ENCODE measurements at regions not wholly inside any gene's neighbourhood (a gene's known extent, or its start where the extent isn't known, plus 50 kb on each side); places are given as distances from the start of the nearest gene placed in this dataset.

DNA sequence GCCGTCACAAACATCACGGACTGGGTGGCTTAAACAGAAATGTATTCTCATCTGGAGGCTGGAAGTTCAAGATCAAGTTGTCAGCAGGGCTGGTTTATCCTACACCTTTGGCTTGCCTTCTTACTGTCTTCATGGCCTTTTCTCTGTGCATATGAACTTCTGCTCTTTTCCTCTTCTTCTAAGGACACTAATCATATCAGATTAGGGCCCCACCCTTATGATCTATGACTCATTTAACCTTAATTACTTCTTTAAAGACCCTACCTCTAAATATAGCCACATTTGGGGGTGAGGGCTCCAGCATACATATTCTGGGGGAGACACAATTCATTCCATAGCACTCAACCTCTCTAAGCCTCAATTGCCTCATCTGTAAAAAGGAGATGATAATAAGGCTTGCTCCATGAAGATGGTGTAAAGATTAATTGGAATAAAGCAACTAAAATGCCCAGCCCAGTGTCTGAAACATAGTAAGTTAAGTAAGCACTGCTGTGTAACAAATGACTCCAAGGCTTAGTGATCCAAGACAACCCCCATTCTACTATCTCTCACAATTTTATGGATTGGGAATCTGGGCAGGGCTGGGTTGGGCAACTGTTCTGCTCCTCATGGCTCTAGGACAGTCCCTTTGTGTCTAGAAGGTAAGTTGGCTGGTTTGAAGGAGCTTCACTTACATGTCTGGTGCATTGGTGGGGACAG lies 119.8 kb downstream of the BANF2 start:
- TF ChIP-seq ZNF8 (CRISPR knock-in tag; IDR thresholded peaks at IDR 0.05) (no peak), CSRNP3 (CRISPR knock-in tag; IDR thresholded peaks at IDR 0.05) (no peak), ZNF70 (CRISPR knock-in tag; IDR thresholded peaks at IDR 0.05) (no peak), SNAI2 (CRISPR knock-in tag; IDR thresholded peaks at IDR 0.05) (no peak), ZFP30 (CRISPR knock-in tag; IDR thresholded peaks at IDR 0.05) (no peak), ZNF565 (CRISPR knock-in tag; conservative IDR thresholded peaks at IDR 0.05; ENCODE audit: low read depth) (no peak), ZC3H10 (CRISPR knock-in tag; IDR thresholded peaks at IDR 0.05) (no peak), ZFP3 (CRISPR knock-in tag; IDR thresholded peaks at IDR 0.05) (no peak), GLIS3 (CRISPR knock-in tag; IDR thresholded peaks at IDR 0.05) (no peak), TCF4 (CRISPR knock-in tag; IDR thresholded peaks at IDR 0.05; ENCODE audit: borderline replicate concordance) (no peak), CSDC2 (CRISPR knock-in tag; IDR thresholded peaks at IDR 0.05) (no peak), OSR1 (CRISPR knock-in tag; IDR thresholded peaks at IDR 0.05) (no peak), POU6F1 (CRISPR knock-in tag; IDR thresholded peaks at IDR 0.05; ENCODE audit: borderline replicate concordance, low read depth) (no peak), TOX (CRISPR knock-in tag; IDR thresholded peaks at IDR 0.05; ENCODE audit: borderline replicate concordance) (no peak), ARNTL (CRISPR knock-in tag; IDR thresholded peaks at IDR 0.05; ENCODE audit: borderline replicate concordance, low read depth) (no peak)
- TF ChIP-seq, protein P1, sequence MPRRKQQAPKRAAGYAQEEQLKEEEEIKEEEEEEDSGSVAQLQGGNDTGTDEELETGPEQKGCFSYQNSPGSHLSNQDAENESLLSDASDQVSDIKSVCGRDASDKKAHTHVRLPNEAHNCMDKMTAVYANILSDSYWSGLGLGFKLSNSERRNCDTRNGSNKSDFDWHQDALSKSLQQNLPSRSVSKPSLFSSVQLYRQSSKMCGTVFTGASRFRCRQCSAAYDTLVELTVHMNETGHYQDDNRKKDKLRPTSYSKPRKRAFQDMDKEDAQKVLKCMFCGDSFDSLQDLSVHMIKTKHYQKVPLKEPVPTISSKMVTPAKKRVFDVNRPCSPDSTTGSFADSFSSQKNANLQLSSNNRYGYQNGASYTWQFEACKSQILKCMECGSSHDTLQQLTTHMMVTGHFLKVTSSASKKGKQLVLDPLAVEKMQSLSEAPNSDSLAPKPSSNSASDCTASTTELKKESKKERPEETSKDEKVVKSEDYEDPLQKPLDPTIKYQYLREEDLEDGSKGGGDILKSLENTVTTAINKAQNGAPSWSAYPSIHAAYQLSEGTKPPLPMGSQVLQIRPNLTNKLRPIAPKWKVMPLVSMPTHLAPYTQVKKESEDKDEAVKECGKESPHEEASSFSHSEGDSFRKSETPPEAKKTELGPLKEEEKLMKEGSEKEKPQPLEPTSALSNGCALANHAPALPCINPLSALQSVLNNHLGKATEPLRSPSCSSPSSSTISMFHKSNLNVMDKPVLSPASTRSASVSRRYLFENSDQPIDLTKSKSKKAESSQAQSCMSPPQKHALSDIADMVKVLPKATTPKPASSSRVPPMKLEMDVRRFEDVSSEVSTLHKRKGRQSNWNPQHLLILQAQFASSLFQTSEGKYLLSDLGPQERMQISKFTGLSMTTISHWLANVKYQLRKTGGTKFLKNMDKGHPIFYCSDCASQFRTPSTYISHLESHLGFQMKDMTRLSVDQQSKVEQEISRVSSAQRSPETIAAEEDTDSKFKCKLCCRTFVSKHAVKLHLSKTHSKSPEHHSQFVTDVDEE (CRISPR knock-in tag; IDR thresholded peaks at IDR 0.05), result no peak
- TF ChIP-seq, protein P2, sequence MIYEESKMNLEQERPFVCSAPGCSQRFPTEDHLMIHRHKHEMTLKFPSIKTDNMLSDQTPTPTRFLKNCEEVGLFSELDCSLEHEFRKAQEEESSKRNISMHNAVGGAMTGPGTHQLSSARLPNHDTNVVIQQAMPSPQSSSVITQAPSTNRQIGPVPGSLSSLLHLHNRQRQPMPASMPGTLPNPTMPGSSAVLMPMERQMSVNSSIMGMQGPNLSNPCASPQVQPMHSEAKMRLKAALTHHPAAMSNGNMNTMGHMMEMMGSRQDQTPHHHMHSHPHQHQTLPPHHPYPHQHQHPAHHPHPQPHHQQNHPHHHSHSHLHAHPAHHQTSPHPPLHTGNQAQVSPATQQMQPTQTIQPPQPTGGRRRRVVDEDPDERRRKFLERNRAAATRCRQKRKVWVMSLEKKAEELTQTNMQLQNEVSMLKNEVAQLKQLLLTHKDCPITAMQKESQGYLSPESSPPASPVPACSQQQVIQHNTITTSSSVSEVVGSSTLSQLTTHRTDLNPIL (CRISPR knock-in tag; IDR thresholded peaks at IDR 0.05; ENCODE audit: low read depth), result no peak
- TF ChIP-seq, protein P3, sequence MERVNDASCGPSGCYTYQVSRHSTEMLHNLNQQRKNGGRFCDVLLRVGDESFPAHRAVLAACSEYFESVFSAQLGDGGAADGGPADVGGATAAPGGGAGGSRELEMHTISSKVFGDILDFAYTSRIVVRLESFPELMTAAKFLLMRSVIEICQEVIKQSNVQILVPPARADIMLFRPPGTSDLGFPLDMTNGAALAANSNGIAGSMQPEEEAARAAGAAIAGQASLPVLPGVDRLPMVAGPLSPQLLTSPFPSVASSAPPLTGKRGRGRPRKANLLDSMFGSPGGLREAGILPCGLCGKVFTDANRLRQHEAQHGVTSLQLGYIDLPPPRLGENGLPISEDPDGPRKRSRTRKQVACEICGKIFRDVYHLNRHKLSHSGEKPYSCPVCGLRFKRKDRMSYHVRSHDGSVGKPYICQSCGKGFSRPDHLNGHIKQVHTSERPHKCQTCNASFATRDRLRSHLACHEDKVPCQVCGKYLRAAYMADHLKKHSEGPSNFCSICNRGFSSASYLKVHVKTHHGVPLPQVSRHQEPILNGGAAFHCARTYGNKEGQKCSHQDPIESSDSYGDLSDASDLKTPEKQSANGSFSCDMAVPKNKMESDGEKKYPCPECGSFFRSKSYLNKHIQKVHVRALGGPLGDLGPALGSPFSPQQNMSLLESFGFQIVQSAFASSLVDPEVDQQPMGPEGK (CRISPR knock-in tag; IDR thresholded peaks at IDR 0.05; ENCODE audit: borderline replicate concordance), result no peak

GRCh38 chr20:17818187-17818586 lies 118.4 kb downstream of the BANF2 start:
- no peak for ATAC-seq
- TF ChIP-seq GLIS3 (CRISPR knock-in tag; IDR thresholded peaks at IDR 0.05) (no peak), TCF4 (CRISPR knock-in tag; IDR thresholded peaks at IDR 0.05; ENCODE audit: borderline replicate concordance) (no peak)

More for the DNA sequence above, 119.8 kb downstream of the BANF2 start:
- ATAC-seq, result no peak

DNA sequence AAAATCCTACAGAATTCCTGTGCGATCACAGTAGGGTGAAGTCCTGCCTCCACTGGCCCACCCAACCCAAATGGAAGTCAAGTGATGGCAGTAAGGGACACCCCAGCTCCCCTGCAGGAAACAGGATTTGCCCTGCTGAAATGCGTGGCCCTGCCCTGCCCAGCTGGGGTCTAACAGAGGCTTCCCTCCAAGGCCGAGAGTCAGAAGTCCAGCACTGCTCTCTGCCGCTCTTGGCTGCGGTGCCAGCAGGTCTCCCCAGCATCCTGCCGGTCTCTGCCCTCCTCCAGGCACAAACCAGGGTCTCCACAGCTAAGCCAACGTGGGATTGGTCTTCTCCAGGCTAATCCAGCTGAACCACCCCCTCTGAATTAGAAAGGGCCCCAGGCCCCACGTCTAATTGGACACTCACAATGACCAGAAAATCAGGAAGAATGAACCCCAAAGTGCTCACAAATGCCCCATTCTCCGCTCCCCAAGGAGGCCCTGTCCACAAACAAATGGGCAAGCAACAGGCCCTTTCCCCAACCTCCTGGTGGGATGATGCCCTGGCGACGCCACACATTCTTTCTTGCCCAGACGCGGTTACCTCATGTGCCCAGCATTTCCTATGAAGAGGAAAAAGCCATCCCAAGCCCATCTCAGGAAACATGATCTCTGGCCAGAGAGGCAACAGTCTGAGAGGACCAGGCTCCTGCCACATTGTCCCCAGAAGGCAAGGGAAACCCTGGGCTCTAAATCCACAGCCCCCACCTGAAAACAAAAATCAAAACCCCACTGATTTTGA lies 117.2 kb downstream of the BANF2 start:
- TF ChIP-seq CSRNP3 (CRISPR knock-in tag; IDR thresholded peaks at IDR 0.05) (no peak), SNAI2 (CRISPR knock-in tag; IDR thresholded peaks at IDR 0.05) (no peak)
- ATAC-seq, result peak; percentile 57

Measured in SK-N-SH treated with all-trans-retinoic acid at 6 μM for 48 hours (cell line).